Mesenchymal stem cell (in vitro differentiated cells and primary cell): ENCODE measurements at regions not wholly inside any gene's neighbourhood (a gene's known extent, or its start where the extent isn't known, plus 50 kb on each side); places are given as distances from the start of the nearest gene placed in this dataset.

Experiments
- DNase-seq: peaks from one replicate; pipeline ENCODE4 v3.0.0-alpha.2; 2013
- H2AFZ ChIP-seq: one replicate; pipeline ENCODE4 v1.6.1; 2013; ENCODE audit warnings: low read depth, mild to moderate bottlenecking, control low read depth, inconsistent platforms, low read length, moderate library complexity
- H2AK5ac ChIP-seq: 2 replicates; pipeline ENCODE4 v1.6.1; 2013; ENCODE audit warnings: low read length, moderate library complexity, mild to moderate bottlenecking, inconsistent platforms; ENCODE audit not compliant: severe bottlenecking
- H2BK120ac ChIP-seq: one replicate; pipeline ENCODE4 v1.6.1; 2013; ENCODE audit warnings: low read depth, mild to moderate bottlenecking, inconsistent platforms, low read length, moderate library complexity
- H2BK12ac ChIP-seq, 2 experiments: one replicate each; pipeline ENCODE4 v1.6.1; 2013; ENCODE audit warnings: inconsistent platforms in 2 of 2, low read length in 2 of 2, mild to moderate bottlenecking in 2 of 2, moderate library complexity in 2 of 2, control low read depth in 1 of 2
- H2BK15ac ChIP-seq: one replicate; pipeline ENCODE4 v1.6.1; 2013; ENCODE audit warnings: mild to moderate bottlenecking, low read depth, inconsistent platforms; ENCODE audit not compliant: poor library complexity, severe bottlenecking
- H2BK5ac ChIP-seq: 2 replicates; pipeline ENCODE4 v1.6.1; 2013; ENCODE audit warnings: low read depth, mild to moderate bottlenecking, low read length, control low read depth, inconsistent platforms; ENCODE audit not compliant: poor library complexity, severe bottlenecking
- H3K14ac ChIP-seq, 2 experiments: one replicate each; pipeline ENCODE4 v1.6.1; 2013; ENCODE audit warnings: inconsistent platforms in 2 of 2, low read length in 2 of 2, control low read depth in 1 of 2, mild to moderate bottlenecking in 1 of 2, moderate library complexity in 1 of 2
- H3K18ac ChIP-seq, 2 experiments: one replicate each; pipeline ENCODE4 v1.6.1; 2013; ENCODE audit warnings: inconsistent platforms in 2 of 2, low read length in 2 of 2, control low read depth in 1 of 2, low read depth in 1 of 2, mild to moderate bottlenecking in 1 of 2
- H3K23ac ChIP-seq, 2 experiments: one replicate each; pipeline ENCODE4 v1.6.1; 2013; ENCODE audit warnings: inconsistent platforms in 2 of 2, low read length in 2 of 2, mild to moderate bottlenecking in 2 of 2, moderate library complexity in 2 of 2, control low read depth in 1 of 2
- H3K27ac ChIP-seq: 2 replicates; pipeline ENCODE4 v1.5.1; 2013; ENCODE audit warnings: mild to moderate bottlenecking, moderate library complexity, low read length, control low read depth, inconsistent platforms; ENCODE audit not compliant: poor library complexity, severe bottlenecking
- H3K27me3 ChIP-seq, 2 experiments: 2 replicates each; pipeline versions ENCODE4 v1.6.1 to v1.7.0; 2013; ENCODE audit warnings: low read length in 2 of 2, mild to moderate bottlenecking in 2 of 2, moderate library complexity in 2 of 2, control low read depth in 1 of 2, inconsistent platforms in 1 of 2; ENCODE audit not compliant: control insufficient read depth in 1 of 2, insufficient read depth in 1 of 2
- H3K36me3 ChIP-seq, 2 experiments: 2 replicates each; pipeline versions ENCODE4 v1.6.1 to v1.7.0; 2013; ENCODE audit warnings: low read length in 2 of 2, control low read depth in 1 of 2, inconsistent platforms in 1 of 2, low read depth in 1 of 2, mild to moderate bottlenecking in 1 of 2; ENCODE audit not compliant: insufficient read depth in 2 of 2, control insufficient read depth in 1 of 2
- H3K4ac ChIP-seq, 2 experiments: one replicate each; pipeline ENCODE4 v1.6.1; 2013; ENCODE audit warnings: inconsistent platforms in 2 of 2, low read length in 2 of 2, mild to moderate bottlenecking in 2 of 2, moderate library complexity in 2 of 2, control low read depth in 1 of 2, low read depth in 1 of 2
- H3K4me1 ChIP-seq: 2 replicates; pipeline ENCODE4 v1.6.1; 2013; ENCODE audit warnings: low read depth, low read length, control low read depth; ENCODE audit not compliant: control insufficient read depth, insufficient read depth
- H3K4me2 ChIP-seq: 2 replicates; pipeline ENCODE4 v1.6.1; 2013; ENCODE audit warnings: low read length, mild to moderate bottlenecking, inconsistent platforms; ENCODE audit not compliant: poor library complexity, severe bottlenecking
- H3K4me3 ChIP-seq, 2 experiments: 2 replicates each; pipeline versions ENCODE4 v1.5.1 to v1.7.0; 2013; ENCODE audit warnings: low read length in 2 of 2, mild to moderate bottlenecking in 2 of 2, control low read depth in 1 of 2, low read depth in 1 of 2; ENCODE audit not compliant: insufficient read depth in 1 of 2
- H3K79me1 ChIP-seq: replicated peaks from 2 replicates; pipeline ENCODE4 v1.6.1; 2013; ENCODE audit warnings: mild to moderate bottlenecking, control low read depth, low read length, inconsistent platforms; ENCODE audit not compliant: poor library complexity, severe bottlenecking
- H3K9ac ChIP-seq: 2 replicates; pipeline ENCODE4 v1.7.0; 2013; ENCODE audit warnings: mild to moderate bottlenecking, low read length, moderate library complexity
- H3K9me3 ChIP-seq: 2 replicates; pipeline ENCODE4 v1.7.0; 2013; ENCODE audit warnings: mild to moderate bottlenecking, low read length; ENCODE audit not compliant: control insufficient read depth
- H4K8ac ChIP-seq: one replicate; pipeline ENCODE4 v1.6.1; 2013; ENCODE audit warnings: inconsistent platforms, mild to moderate bottlenecking, low read length, moderate library complexity
- H4K91ac ChIP-seq: one replicate; pipeline ENCODE4 v1.6.1; 2013; ENCODE audit warnings: mild to moderate bottlenecking, low read length, inconsistent platforms
- WGBS: methylation state at CpG from one replicate; pipeline ENCODE4 v1.1.7; 2013; ENCODE audit warnings: mixed read lengths; 5-methylcytosine and 5-hydroxymethylcytosine counted together

GRCh38 chr4:96675896-96676295 lies 836.0 kb downstream of the PDHA2 start:
- Histone ChIP-seq H4K8ac (no peak overlapping the region), H2AK5ac (no peak overlapping the region), H3K36me3 (no peaks in the 10 kb centered on the region), H3K9me3 (peaks cover 13% of the 10 kb centered on the region), H3K14ac (no peak overlapping the region), H3K27me3 (no peaks in the 10 kb centered on the region), H3K9ac (no peak overlapping the region), H2BK15ac (no peak overlapping the region), H3K27ac (no peak overlapping the region), H3K79me1 (no peaks in the 10 kb centered on the region), H4K91ac (no peak overlapping the region), H3K18ac (no peak overlapping the region), H2BK5ac (no peak overlapping the region), H3K4me1 (no peaks in the 10 kb centered on the region), H3K4me2 (no peak overlapping the region), H3K4ac (no peak overlapping the region), H3K23ac (no peak overlapping the region), H2BK120ac (no peak overlapping the region), H2AFZ (no peak overlapping the region), H2BK12ac (no peak overlapping the region), H3K4me3 (no peak overlapping the region)
- peak; percentile 71 for DNase-seq
- WGBS, result no CpG with 5 or more reads among the region's 1 CpG

GRCh38 chr4:96676754-96677435 lies 837.0 kb downstream of the PDHA2 start:
- H3K4ac ChIP-seq, result no peak overlapping the region
- H2BK15ac ChIP-seq, result no peak overlapping the region
- no peaks in the 10 kb centered on the region for H3K36me3 ChIP-seq
- no peak overlapping the region for H4K91ac ChIP-seq
- no peak overlapping the region for H2BK5ac ChIP-seq
- no peak overlapping the region for H3K4me3 ChIP-seq
- no peaks in the 10 kb centered on the region for H3K79me1 ChIP-seq
- no peak overlapping the region for H3K9ac ChIP-seq
- no peak overlapping the region for H2BK120ac ChIP-seq
- DNase-seq, result no peak
- H3K4me2 ChIP-seq, result no peak overlapping the region
- no peak overlapping the region for H3K23ac ChIP-seq
- no peak overlapping the region for H3K27ac ChIP-seq
- no peaks in the 10 kb centered on the region for H3K4me1 ChIP-seq
- WGBS, result 100% methylated on average over 3 of the region's 3 CpGs
- no peak overlapping the region for H3K14ac ChIP-seq
- H3K27me3 ChIP-seq, result no peaks in the 10 kb centered on the region
- no peak overlapping the region for H2BK12ac ChIP-seq
- no peak overlapping the region for H2AFZ ChIP-seq
- peaks cover 13% of the 10 kb centered on the region for H3K9me3 ChIP-seq
- H2AK5ac ChIP-seq, result no peak overlapping the region
- no peak overlapping the region for H3K18ac ChIP-seq
- no peak overlapping the region for H4K8ac ChIP-seq

GRCh38 chr4:96677499-96677898 lies 837.6 kb downstream of the PDHA2 start:
- peak; percentile 48 for DNase-seq
- Histone ChIP-seq H2AFZ (no peak overlapping the region), H3K4me1 (no peaks in the 10 kb centered on the region), H3K9me3 (peaks cover 13% of the 10 kb centered on the region), H3K14ac (no peak overlapping the region), H2BK12ac (no peak overlapping the region), H3K27me3 (no peaks in the 10 kb centered on the region), H3K27ac (no peak overlapping the region), H2AK5ac (no peak overlapping the region), H2BK120ac (no peak overlapping the region), H3K18ac (no peak overlapping the region), H4K91ac (no peak overlapping the region), H3K79me1 (no peaks in the 10 kb centered on the region), H3K9ac (no peak overlapping the region), H2BK5ac (no peak overlapping the region), H3K4me3 (no peak overlapping the region), H3K4me2 (no peak overlapping the region), H3K23ac (no peak overlapping the region), H2BK15ac (no peak overlapping the region), H4K8ac (no peak overlapping the region), H3K36me3 (no peaks in the 10 kb centered on the region), H3K4ac (no peak overlapping the region)
- WGBS, result no CpG with 5 or more reads among the region's 1 CpG

GRCh38 chr4:96681218-96681617 lies 841.3 kb downstream of the PDHA2 start:
- Histone ChIP-seq H3K4ac (no peak overlapping the region), H2BK12ac (no peak overlapping the region), H3K27ac (no peak overlapping the region), H3K4me3 (no peak overlapping the region), H4K8ac (no peak overlapping the region), H3K14ac (no peak overlapping the region), H3K23ac (no peak overlapping the region), H3K27me3 (no peaks in the 10 kb centered on the region), H2BK120ac (no peak overlapping the region), H3K9ac (no peak overlapping the region), H3K79me1 (no peaks in the 10 kb centered on the region), H3K36me3 (no peaks in the 10 kb centered on the region), H2AK5ac (no peak overlapping the region), H2AFZ (no peak overlapping the region), H3K4me1 (no peaks in the 10 kb centered on the region), H3K4me2 (no peak overlapping the region), H2BK5ac (no peak overlapping the region), H3K9me3 (peaks cover 9% of the 10 kb centered on the region), H2BK15ac (no peak overlapping the region), H4K91ac (no peak overlapping the region), H3K18ac (no peak overlapping the region)
- DNase-seq, result no peak
